H1 (cell line): ENCODE measurements at regions not wholly inside any gene's neighbourhood (a gene's known extent, or its start where the extent isn't known, plus 50 kb on each side); places are given as distances from the start of the nearest gene placed in this dataset.

ENCODE experiments used
- CEBPB ChIP-seq: IDR thresholded peaks from 2 replicates; pipeline ENCODE4 v1.6.1; 2012; ENCODE audit warnings: low read depth, low read length
- CTCF ChIP-seq, 3 experiments: IDR thresholded peaks; 1 replicate in 2 of 3; 2 replicates in 1 of 3; pipeline versions ENCODE4 v1.5.1 to v1.6.1; 2011; ENCODE audit warnings: low read length in 3 of 3, mild to moderate bottlenecking in 3 of 3, inconsistent platforms in 2 of 3, low read depth in 1 of 3, moderate library complexity in 1 of 3; ENCODE audit not compliant: insufficient read depth in 1 of 3; ENCODE audit errors: control extremely low read depth in 1 of 3
- EGR1 ChIP-seq: IDR thresholded peaks from 2 replicates; pipeline ENCODE4 v1.6.1; 2011; ENCODE audit warnings: low read depth, low read length, borderline replicate concordance
- EP300 ChIP-seq, 2 experiments: IDR thresholded peaks; 1 replicate in 1 of 2; 2 replicates in 1 of 2; pipeline ENCODE4 v1.6.1; 2011 to 2012; ENCODE audit warnings: low read depth in 2 of 2, low read length in 2 of 2, mild to moderate bottlenecking in 2 of 2, borderline replicate concordance in 1 of 2, inconsistent platforms in 1 of 2, moderate library complexity in 1 of 2
- NRF1 ChIP-seq: IDR thresholded peaks from 2 replicates; pipeline ENCODE4 v1.6.1; 2011; ENCODE audit warnings: mild to moderate bottlenecking, low read depth, low read length, improper control_type of control experiment
- POLR2A ChIP-seq, 2 experiments: IDR thresholded peaks; 1 replicate in 1 of 2; 2 replicates in 1 of 2; pipeline ENCODE4 v1.6.1; 2011; ENCODE audit warnings: low read depth in 2 of 2, low read length in 2 of 2, mild to moderate bottlenecking in 2 of 2; ENCODE audit errors: control extremely low read depth in 1 of 2
- POLR2AphosphoS5 ChIP-seq: IDR thresholded peaks from 2 replicates; pipeline ENCODE4 v1.6.1; 2011; ENCODE audit warnings: low read depth, low read length
- SP2 ChIP-seq: IDR thresholded peaks from 2 replicates; pipeline ENCODE4 v1.6.1; 2012; ENCODE audit warnings: mild to moderate bottlenecking, low read length, inconsistent platforms
- TAF1 ChIP-seq: IDR thresholded peaks from 2 replicates; pipeline ENCODE4 v1.6.1; 2011; ENCODE audit warnings: mild to moderate bottlenecking, low read depth, low read length
- TBP ChIP-seq: IDR thresholded peaks from 2 replicates; pipeline ENCODE4 v1.6.1; 2011; ENCODE audit warnings: low read depth, low read length, improper control_type of control experiment
- TF ChIP-seq, protein P1 (sequence below): IDR thresholded peaks from 2 replicates; pipeline ENCODE4 v1.6.1; 2012; ENCODE audit warnings: inconsistent platforms

DNA sequence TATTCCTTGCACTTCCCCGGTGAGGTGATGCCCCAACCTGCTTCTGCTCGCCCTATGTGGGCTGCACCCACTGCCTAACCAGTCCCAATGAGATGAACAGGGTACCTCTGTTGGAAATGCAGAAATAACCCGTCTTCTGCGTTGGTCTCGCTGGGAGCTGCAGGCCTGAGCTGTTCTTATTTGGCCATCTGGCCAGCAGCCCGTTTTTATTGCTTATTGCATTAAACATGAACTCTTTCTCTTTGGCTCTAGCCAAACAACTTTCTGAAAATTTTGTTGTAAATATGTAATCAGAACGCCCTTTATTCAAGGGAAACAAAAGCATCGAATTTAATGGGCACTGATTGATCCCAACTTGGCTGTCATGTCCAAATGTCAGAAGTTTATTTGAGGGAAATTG, 124.7 kb upstream of the FTMT start:
- TF ChIP-seq CEBPB (no peak), TBP (no peak), CTCF (IDR thresholded peaks at IDR 0.05; ENCODE audit: control extremely low read depth in 1 of 3, insufficient read depth in 1 of 3, low read depth in 1 of 3, low read length in 3 of 3) (no peak), TAF1 (no peak), EP300 (IDR thresholded peaks at IDR 0.05; ENCODE audit: borderline replicate concordance in 1 of 2, low read depth in 2 of 2, low read length in 2 of 2) (no peak), SP2 (no peak), POLR2A (IDR thresholded peaks at IDR 0.05; ENCODE audit: control extremely low read depth in 1 of 2, low read depth in 2 of 2, low read length in 2 of 2) (no peak), POLR2AphosphoS5 (no peak), NRF1 (no peak), EGR1 (no peak)
- TF ChIP-seq, protein P1, sequence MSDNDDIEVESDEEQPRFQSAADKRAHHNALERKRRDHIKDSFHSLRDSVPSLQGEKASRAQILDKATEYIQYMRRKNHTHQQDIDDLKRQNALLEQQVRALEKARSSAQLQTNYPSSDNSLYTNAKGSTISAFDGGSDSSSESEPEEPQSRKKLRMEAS: no peak
